ENCODE measurements at regions not wholly inside any gene's neighbourhood (a gene's known extent, or its start where the extent isn't known, plus 50 kb on each side); places are given as distances from the start of the nearest gene placed in this dataset.
"Not testable (repeated sequence)": the region's sequence is repeated elsewhere in the genome, so short reads cannot be mapped to it uniquely, and the experiment has no call there.

- no peak for DNase-seq
Measured at GRCh38 chr6:40671001-40671693, 84.0 kb upstream of the LRFN2 start.

GRCh38 chr6:40669343-40669742 lies 82.2 kb upstream of the LRFN2 start:
- DNase-seq: no peak

DNA sequence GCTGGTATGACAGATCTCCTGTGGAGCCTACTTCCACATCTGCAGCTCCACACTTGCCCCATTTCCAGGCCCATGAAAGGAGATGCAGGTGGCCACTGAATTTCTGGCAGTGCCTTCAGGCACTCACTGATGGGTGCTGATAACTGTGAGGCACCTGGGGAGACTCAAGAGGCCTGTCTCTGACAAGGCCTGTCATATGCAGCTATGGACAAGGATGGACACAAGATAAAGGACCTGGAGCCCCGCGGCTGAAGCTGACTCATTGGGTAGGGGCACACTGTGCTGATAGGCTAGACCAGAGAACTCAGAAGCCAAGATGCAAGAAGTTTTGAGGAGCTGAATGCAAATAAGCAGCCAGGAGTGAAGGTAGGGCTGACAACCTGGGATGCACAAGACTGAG lies 81.0 kb upstream of the LRFN2 start:
- DNase-seq: no peak

- no peak for DNase-seq
Measured at GRCh38 chr6:40666530-40666929, 79.4 kb upstream of the LRFN2 start.

DNA sequence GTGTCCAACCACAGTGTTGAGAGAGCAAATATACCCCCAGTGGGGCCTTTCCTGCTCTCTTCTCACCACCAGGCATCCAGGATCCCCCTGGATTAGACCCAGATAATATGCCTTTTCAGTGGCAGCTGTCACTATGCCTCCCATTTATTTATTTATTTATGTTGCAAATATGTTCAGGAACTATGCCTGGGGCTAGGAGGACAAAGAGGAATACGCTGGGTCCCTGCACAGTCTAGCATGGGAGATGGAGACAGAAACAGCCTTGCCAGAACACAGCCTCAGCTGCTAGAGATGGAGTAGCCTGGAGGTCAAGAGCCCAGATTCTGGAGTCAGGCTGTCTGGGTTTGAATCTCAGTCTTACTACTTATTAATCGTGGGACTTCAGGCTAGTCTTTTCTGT lies 74.6 kb upstream of the LRFN2 start:
- no peak for DNase-seq

DNA sequence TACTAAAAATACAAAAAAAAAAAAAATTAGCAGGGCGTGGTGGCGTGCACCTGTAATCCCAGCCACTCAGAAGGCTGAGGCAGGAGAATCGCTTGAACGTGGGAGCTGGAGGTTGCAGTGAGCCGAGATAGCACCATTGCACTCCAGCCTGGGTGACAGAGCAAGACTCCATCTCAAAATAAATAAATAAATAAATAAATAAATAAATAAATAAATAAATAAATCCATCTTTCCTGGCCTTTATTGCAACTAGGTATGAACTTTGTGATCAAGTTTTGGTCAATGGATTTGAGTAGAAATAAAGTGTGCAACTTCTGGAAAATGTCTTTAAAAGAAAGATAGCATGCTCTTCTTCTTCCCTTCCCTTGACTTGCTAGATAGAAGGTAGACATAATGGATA lies 69.6 kb upstream of the LRFN2 start:
- DNase-seq: not testable (repeated sequence)

DNA sequence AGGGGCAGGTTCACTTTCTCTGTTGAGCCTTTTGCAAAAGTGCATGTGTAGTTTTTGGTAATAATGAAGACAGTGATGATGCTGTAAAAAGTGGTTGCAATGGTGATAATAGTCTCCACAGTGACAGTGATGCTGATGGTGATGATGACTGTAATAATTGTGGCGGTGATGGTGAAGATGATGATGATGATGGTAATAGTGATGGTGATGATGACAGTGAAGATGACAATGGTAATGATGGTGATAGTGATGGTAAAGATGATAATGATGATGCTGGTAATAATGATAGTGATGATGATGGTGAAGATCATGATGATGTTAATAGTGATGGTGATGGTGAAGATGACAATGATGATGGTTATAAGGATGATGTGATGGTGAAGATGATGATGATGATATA lies 67.7 kb upstream of the LRFN2 start:
- no peak for DNase-seq

GRCh38 chr6:40645043-40645442 lies 57.9 kb upstream of the LRFN2 start:
- no peak for DNase-seq

- DNase-seq: no peak
Measured at GRCh38 chr6:40642837-40643236, 55.7 kb upstream of the LRFN2 start.

GRCh38 chr6:40642190-40642589 lies 55.0 kb upstream of the LRFN2 start:
- DNase-seq: no peak

GRCh38 chr6:40640599-40641227 lies 53.5 kb upstream of the LRFN2 start:
- peak; percentile 37 for DNase-seq

Measured in NCI-H187 treated with DMSO at 0.1 percent for 48 hours (cell line).